ENCODE measurements at regions not wholly inside any gene's neighbourhood (a gene's known extent, or its start where the extent isn't known, plus 50 kb on each side); places are given as distances from the start of the nearest gene placed in this dataset.

GRCh38 chr10:2858452-2858851, 208.9 kb upstream of the PFKP start:
- DNase-seq (ENCODE audit: low spot score), result no peak

DNA sequence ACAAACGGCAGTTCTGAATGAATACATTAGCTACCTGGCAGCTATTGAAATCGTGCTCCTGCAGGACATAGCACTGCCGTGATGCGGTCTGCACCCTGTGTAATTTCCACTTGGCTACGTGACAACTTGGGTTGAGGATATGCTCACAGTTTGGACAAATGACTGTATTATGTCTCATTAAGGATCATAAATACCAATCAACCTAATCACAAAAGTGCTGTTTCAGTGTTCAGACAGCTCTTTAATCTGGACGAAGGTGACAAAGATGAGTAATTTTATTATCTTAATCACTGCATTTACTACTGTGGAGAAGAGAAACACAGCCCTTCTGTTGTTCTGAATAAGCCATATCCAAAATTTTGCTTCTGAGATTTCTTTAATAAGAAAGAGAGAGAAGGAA, 210.8 kb upstream of the PFKP start:
- no peak for DNase-seq (ENCODE audit: low spot score)

DNA sequence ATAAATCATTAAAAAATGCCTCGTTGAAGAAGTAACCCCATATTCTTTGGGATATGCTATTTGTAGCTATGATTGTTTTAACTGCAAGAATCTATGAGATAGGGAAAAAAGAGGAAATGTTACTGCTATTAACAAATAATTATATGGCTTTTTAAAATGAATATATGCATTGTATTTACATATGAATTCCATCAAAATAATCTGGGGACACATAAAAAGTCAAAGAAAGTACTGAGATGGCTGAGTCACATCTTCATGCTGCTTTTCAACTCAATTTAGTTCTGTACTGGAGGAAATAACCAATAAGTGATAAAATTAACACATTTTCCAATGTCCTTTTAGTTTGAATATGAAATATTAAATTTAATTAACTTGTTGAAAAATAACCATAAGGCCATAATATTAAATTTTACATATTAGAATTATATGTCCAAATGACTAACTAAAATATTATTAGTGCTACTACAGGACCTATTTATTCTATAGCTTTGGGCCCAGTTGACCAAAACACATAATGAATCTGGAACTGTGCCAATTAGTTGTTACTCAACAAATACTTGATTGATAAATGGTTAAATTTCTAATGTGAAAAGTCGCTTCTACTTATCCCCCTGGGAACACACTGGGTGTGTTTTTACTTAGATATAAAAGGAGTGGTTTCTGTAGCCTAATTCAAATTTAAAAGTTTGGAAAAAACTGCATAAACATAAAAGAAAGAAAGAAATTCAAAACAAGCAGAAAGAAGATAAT, 214.6 kb upstream of the PFKP start:
- DNase-seq (ENCODE audit: low spot score), result no peak

- DNase-seq (ENCODE audit: low spot score), result no peak
Observed at GRCh38 chr10:2851566-2851965, 215.8 kb upstream of the PFKP start.

DNA sequence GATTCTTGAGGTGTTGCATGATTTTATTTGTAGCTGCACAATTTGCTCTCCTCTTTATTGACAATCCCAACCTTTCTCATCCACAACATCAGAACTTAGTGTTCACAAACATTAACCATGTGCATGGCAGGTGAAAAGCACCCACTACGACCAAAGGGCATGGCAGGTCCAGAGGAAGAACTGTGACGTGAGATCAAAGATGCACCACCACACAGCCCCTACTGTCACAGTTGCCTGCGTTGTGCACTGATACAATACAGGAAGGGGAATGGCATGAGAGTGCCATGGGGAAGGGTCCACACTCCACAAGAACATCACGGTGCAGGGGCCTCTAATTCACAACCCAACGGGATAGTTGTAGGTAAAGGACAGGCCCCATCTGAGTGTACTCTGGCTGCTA, 217.1 kb upstream of the PFKP start:
- no peak for DNase-seq (ENCODE audit: low spot score)

DNA sequence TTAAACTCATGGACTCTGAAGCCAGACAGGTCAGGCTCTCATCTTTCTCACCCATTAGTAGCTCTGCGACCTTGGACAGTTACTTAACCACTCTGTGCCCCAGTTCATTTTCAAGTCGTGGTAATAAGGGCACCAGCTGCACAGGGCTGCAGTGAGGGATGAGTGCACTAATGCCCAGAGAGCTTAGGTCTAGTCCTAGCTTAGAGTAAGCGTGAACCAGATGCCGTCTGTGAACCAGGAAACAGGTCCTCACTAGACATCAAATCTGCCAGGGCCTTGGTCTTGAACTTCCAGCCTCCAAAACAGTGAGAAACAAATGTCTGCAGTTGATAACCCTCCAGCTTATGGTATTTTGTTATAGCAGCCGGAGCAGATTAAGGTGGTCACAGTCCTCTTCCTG, 222.4 kb upstream of the PFKP start:
- DNase-seq (ENCODE audit: low spot score), result no peak

GRCh38 chr10:2839081-2839725, 228.1 kb upstream of the PFKP start:
- no peak for DNase-seq (ENCODE audit: low spot score)

GRCh38 chr10:2837674-2838073, 229.7 kb upstream of the PFKP start:
- no peak for DNase-seq (ENCODE audit: low spot score)

GRCh38 chr10:2836921-2837662, 230.3 kb upstream of the PFKP start:
- no peak for DNase-seq (ENCODE audit: low spot score)

GRCh38 chr10:2834214-2834613, 233.1 kb upstream of the PFKP start:
- DNase-seq (ENCODE audit: low spot score), result no peak

GRCh38 chr10:2831509-2831908, 235.8 kb upstream of the PFKP start:
- DNase-seq (ENCODE audit: low spot score), result no peak

- no peak for DNase-seq (ENCODE audit: low spot score)
Observed at GRCh38 chr10:2828741-2829140, 238.6 kb upstream of the PFKP start.

GRCh38 chr10:2826675-2827074, 240.7 kb upstream of the PFKP start:
- no peak for DNase-seq (ENCODE audit: low spot score)

DNA sequence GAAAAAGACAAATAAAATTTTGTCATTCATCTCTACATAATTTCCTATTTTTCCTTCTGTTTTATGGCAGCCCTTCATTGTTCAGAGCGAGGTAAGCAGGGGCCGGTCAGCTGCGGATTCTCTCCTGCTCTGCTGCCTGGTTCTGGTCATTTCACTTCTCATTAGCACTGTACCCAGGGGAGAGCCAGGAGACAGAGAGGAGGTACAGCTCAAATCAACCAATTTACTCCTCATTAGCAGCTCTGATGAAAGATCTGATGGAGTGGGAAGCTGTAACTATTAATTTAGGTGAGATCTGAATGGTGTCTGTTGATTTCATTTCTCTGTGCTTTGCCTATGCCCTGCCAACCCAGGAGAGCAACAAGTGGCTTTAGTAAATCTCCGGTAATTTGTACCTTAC, 241.5 kb upstream of the PFKP start:
- DNase-seq (ENCODE audit: low spot score), result no peak

- DNase-seq (ENCODE audit: low spot score), result no peak
Observed at GRCh38 chr10:2817940-2818636, 249.3 kb upstream of the PFKP start.

GRCh38 chr10:2813693-2814092, 253.7 kb upstream of the PFKP start:
- DNase-seq (ENCODE audit: low spot score), result no peak

GRCh38 chr10:2813286-2813685, 254.1 kb upstream of the PFKP start:
- DNase-seq (ENCODE audit: low spot score), result no peak

- DNase-seq (ENCODE audit: low spot score), result no peak
Observed at GRCh38 chr10:2812631-2813030, 254.7 kb upstream of the PFKP start.

- no peak for DNase-seq (ENCODE audit: low spot score)
Observed at GRCh38 chr10:2800178-2800577, 267.2 kb upstream of the PFKP start.

DNA sequence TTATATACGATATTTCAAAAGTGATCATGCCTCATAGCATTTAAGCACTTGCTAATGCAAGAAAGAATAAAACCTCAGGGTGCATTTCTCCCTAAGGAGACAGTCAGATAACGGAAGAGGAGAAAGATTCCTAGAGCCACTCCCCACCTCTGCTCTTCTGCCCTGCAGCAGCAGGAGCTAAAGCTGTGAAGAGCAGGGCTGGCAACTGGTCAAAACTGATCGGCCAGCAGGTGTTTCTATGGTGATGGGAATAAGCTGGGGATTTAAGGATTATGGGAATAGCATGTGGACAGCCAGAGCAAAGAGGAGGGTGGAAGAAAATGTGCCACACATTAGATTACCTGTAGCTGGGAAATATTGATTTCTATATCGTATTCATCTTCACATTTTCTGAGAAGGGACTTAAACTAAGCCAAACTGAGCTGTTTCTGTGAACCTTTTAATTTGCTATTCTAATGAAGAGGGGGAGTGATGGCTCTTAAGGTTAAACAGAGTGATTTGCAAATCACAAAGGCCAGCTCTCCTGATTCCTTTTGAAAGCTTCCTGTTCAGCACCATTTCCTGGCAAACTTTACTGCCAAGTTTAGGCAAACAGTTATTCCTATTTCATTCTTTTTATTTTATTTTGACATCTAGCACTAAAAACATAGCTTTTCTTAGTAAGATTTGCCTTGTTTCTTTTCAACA, 268.9 kb upstream of the PFKP start:
- no peak for DNase-seq (ENCODE audit: low spot score)

GRCh38 chr10:2791774-2792443, 275.4 kb upstream of the PFKP start:
- DNase-seq (ENCODE audit: low spot score), result no peak

Data from germinal center (tissue), 1 donor.